ENCODE measurements at regions not wholly inside any gene's neighbourhood (a gene's known extent, or its start where the extent isn't known, plus 50 kb on each side); places are given as distances from the start of the nearest gene placed in this dataset.
A peak's percentile ranks its signal among the peaks of the same experiment; 100 is the strongest.

DNA sequence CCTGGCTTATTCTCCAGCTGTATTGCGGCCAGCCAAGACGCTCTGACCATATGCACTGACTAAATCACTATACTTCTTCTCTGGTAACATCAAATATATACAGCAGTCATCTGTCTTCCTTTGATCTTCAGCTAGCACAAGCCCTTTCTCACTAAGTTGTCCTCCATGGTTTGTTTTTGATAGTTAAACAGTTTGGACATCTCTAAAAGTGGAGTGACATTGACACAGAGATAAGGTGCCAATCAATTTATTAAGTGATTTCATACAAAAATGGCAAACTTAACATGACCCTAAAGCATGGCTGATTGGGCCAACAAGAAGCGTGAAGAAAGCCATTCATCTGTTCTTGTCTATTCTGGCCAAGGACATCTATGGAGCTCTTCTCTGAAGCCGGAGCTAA lies 334.9 kb downstream of the NKX6-1 start:
- Histone ChIP-seq H3K4me3 (ENCODE audit: control insufficient read depth in 1 of 7, extremely low read depth in 1 of 7, insufficient read depth in 4 of 7, low read depth in 2 of 7, low read length in 6 of 7) (no peak overlapping the region), H3K27ac (ENCODE audit: insufficient read depth in 1 of 2, low read depth in 1 of 2, low read length in 2 of 2, poor library complexity in 1 of 2, severe bottlenecking in 2 of 2) (no peak overlapping the region), H3K9me3 (ENCODE audit: control extremely low read depth in 1 of 5, control insufficient read depth in 4 of 5, insufficient read depth in 2 of 5, low read depth in 1 of 5, low read length in 4 of 5) (no peaks in the 10 kb centered on the region), H3K27me3 (replicated peaks in 2 of 5; ENCODE audit: control insufficient read depth in 4 of 5, insufficient read depth in 5 of 5, low read length in 4 of 5) (peaks cover 0 to 18% (median 3%) of the 10 kb centered on the region in 5 experiments), H3K4me1 (ENCODE audit: control extremely low read depth in 1 of 4, control insufficient read depth in 4 of 4, insufficient read depth in 4 of 4, low read length in 3 of 4) (no peaks in the 10 kb centered on the region), H3K36me3 (ENCODE audit: control insufficient read depth in 4 of 4, insufficient read depth in 4 of 4, low read length in 3 of 4) (no peaks in the 10 kb centered on the region)
- ChIA-PET CTCF (no interaction called here), POLR2A (no interaction called here)
- WGBS (ENCODE audit: insufficient coverage), result 92% methylated on average over 3 of the region's 4 CpGs
- DNase-seq, result no peak

- Histone ChIP-seq H3K4me3 (ENCODE audit: control insufficient read depth in 1 of 7, extremely low read depth in 1 of 7, insufficient read depth in 4 of 7, low read depth in 2 of 7, low read length in 6 of 7) (no peak overlapping the region), H3K27me3 (replicated peaks in 2 of 5; ENCODE audit: control insufficient read depth in 4 of 5, insufficient read depth in 5 of 5, low read length in 4 of 5) (peaks cover 0 to 26% (median 6%) of the 10 kb centered on the region in 5 experiments), H3K36me3 (ENCODE audit: control insufficient read depth in 4 of 4, insufficient read depth in 4 of 4, low read length in 3 of 4) (no peaks in the 10 kb centered on the region), H3K4me1 (ENCODE audit: control extremely low read depth in 1 of 4, control insufficient read depth in 4 of 4, insufficient read depth in 4 of 4, low read length in 3 of 4) (no peaks in the 10 kb centered on the region), H3K9me3 (ENCODE audit: control extremely low read depth in 1 of 5, control insufficient read depth in 4 of 5, insufficient read depth in 2 of 5, low read depth in 1 of 5, low read length in 4 of 5) (no peaks in the 10 kb centered on the region), H3K27ac (ENCODE audit: insufficient read depth in 1 of 2, low read depth in 1 of 2, low read length in 2 of 2, poor library complexity in 1 of 2, severe bottlenecking in 2 of 2) (no peak overlapping the region)
- ChIA-PET CTCF (no interaction called here), POLR2A (no interaction called here)
- WGBS (ENCODE audit: insufficient coverage), result 31% methylated on average over 5 of the region's 5 CpGs
- DNase-seq, result no peak
Observed at GRCh38 chr4:84159762-84160161, 339.3 kb downstream of the NKX6-1 start.

GRCh38 chr4:84158670-84159069 lies 340.4 kb downstream of the NKX6-1 start:
- Histone ChIP-seq H3K9me3 (ENCODE audit: control extremely low read depth in 1 of 5, control insufficient read depth in 4 of 5, insufficient read depth in 2 of 5, low read depth in 1 of 5, low read length in 4 of 5) (no peaks in the 10 kb centered on the region), H3K27me3 (replicated peaks in 2 of 5; ENCODE audit: control insufficient read depth in 4 of 5, insufficient read depth in 5 of 5, low read length in 4 of 5) (peaks cover 0 to 21% (median 6%) of the 10 kb centered on the region in 5 experiments), H3K4me1 (ENCODE audit: control extremely low read depth in 1 of 4, control insufficient read depth in 4 of 4, insufficient read depth in 4 of 4, low read length in 3 of 4) (no peaks in the 10 kb centered on the region), H3K27ac (ENCODE audit: insufficient read depth in 1 of 2, low read depth in 1 of 2, low read length in 2 of 2, poor library complexity in 1 of 2, severe bottlenecking in 2 of 2) (no peak overlapping the region), H3K4me3 (ENCODE audit: control insufficient read depth in 1 of 7, extremely low read depth in 1 of 7, insufficient read depth in 4 of 7, low read depth in 2 of 7, low read length in 6 of 7) (no peak overlapping the region), H3K36me3 (ENCODE audit: control insufficient read depth in 4 of 4, insufficient read depth in 4 of 4, low read length in 3 of 4) (no peaks in the 10 kb centered on the region)
- WGBS (ENCODE audit: insufficient coverage), result 96% methylated on average over 5 of the region's 5 CpGs
- POLR2A ChIA-PET, result no interaction called here
- CTCF ChIA-PET, result no interaction called here
- DNase-seq, result no peak

DNA sequence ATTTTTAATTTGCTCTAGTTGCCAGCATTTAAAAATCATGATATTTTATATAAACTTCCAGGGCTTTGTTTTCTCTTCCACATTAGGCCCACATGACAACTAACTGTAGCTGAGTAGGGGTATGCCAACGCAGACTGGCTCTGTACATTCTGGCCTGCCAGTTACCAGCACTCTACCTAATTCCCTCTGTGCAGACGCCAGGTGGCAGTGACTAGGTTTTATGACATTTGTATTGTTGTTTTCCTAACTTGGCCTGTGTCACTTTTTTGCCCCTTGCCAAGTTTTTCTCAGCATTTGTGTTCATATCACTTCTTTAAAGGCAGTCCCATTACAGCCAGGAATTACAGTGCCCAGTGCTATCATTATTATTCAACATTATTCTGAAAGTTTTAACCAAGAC lies 347.5 kb downstream of the NKX6-1 start:
- H3K9me3 ChIP-seq (ENCODE audit: control extremely low read depth in 1 of 5, control insufficient read depth in 4 of 5, insufficient read depth in 2 of 5, low read depth in 1 of 5, low read length in 4 of 5), result no peaks in the 10 kb centered on the region
- no peak for DNase-seq
- no peak overlapping the region for H3K27ac ChIP-seq (ENCODE audit: insufficient read depth in 1 of 2, low read depth in 1 of 2, low read length in 2 of 2, poor library complexity in 1 of 2, severe bottlenecking in 2 of 2)
- CTCF ChIA-PET, result no interaction called here
- POLR2A ChIA-PET, result no interaction called here
- H3K36me3 ChIP-seq (ENCODE audit: control insufficient read depth in 4 of 4, insufficient read depth in 4 of 4, low read length in 3 of 4), result no peaks in the 10 kb centered on the region
- 94% methylated on average over 2 of the region's 2 CpGs for WGBS (ENCODE audit: insufficient coverage)
- no peak overlapping the region for H3K4me3 ChIP-seq (ENCODE audit: control insufficient read depth in 1 of 7, extremely low read depth in 1 of 7, insufficient read depth in 4 of 7, low read depth in 2 of 7, low read length in 6 of 7)
- H3K4me1 ChIP-seq (ENCODE audit: control extremely low read depth in 1 of 4, control insufficient read depth in 4 of 4, insufficient read depth in 4 of 4, low read length in 3 of 4), result peaks cover 0 to under 1% (median 0%) of the 10 kb centered on the region in 4 experiments
- peaks cover 0 to 2% (median 0%) of the 10 kb centered on the region in 5 experiments for H3K27me3 ChIP-seq (replicated peaks in 2 of 5; ENCODE audit: control insufficient read depth in 4 of 5, insufficient read depth in 5 of 5, low read length in 4 of 5)

- WGBS (ENCODE audit: insufficient coverage), result no CpG with 5 or more reads among the region's 1 CpG
- Histone ChIP-seq H3K4me1 (ENCODE audit: control extremely low read depth in 1 of 4, control insufficient read depth in 4 of 4, insufficient read depth in 4 of 4, low read length in 3 of 4) (peaks cover 0 to 1% (median 0%) of the 10 kb centered on the region in 4 experiments), H3K27me3 (replicated peaks in 2 of 5; ENCODE audit: control insufficient read depth in 4 of 5, insufficient read depth in 5 of 5, low read length in 4 of 5) (peaks cover 0 to 2% (median 0%) of the 10 kb centered on the region in 5 experiments), H3K9me3 (ENCODE audit: control extremely low read depth in 1 of 5, control insufficient read depth in 4 of 5, insufficient read depth in 2 of 5, low read depth in 1 of 5, low read length in 4 of 5) (no peaks in the 10 kb centered on the region), H3K27ac (ENCODE audit: insufficient read depth in 1 of 2, low read depth in 1 of 2, low read length in 2 of 2, poor library complexity in 1 of 2, severe bottlenecking in 2 of 2) (no peak overlapping the region), H3K4me3 (ENCODE audit: control insufficient read depth in 1 of 7, extremely low read depth in 1 of 7, insufficient read depth in 4 of 7, low read depth in 2 of 7, low read length in 6 of 7) (no peak overlapping the region), H3K36me3 (ENCODE audit: control insufficient read depth in 4 of 4, insufficient read depth in 4 of 4, low read length in 3 of 4) (no peaks in the 10 kb centered on the region)
- ChIA-PET POLR2A (no interaction called here), CTCF (no interaction called here)
- no peak for DNase-seq
Observed at GRCh38 chr4:84150177-84150576, 348.9 kb downstream of the NKX6-1 start.

GRCh38 chr4:84147831-84148230 lies 351.3 kb downstream of the NKX6-1 start:
- 83% methylated on average over 1 of the region's 3 CpGs for WGBS (ENCODE audit: insufficient coverage)
- no peaks in the 10 kb centered on the region for H3K36me3 ChIP-seq (ENCODE audit: control insufficient read depth in 4 of 4, insufficient read depth in 4 of 4, low read length in 3 of 4)
- H3K9me3 ChIP-seq (ENCODE audit: control extremely low read depth in 1 of 5, control insufficient read depth in 4 of 5, insufficient read depth in 2 of 5, low read depth in 1 of 5, low read length in 4 of 5), result no peaks in the 10 kb centered on the region
- no peak overlapping the region for H3K4me3 ChIP-seq (ENCODE audit: control insufficient read depth in 1 of 7, extremely low read depth in 1 of 7, insufficient read depth in 4 of 7, low read depth in 2 of 7, low read length in 6 of 7)
- H3K4me1 ChIP-seq (ENCODE audit: control extremely low read depth in 1 of 4, control insufficient read depth in 4 of 4, insufficient read depth in 4 of 4, low read length in 3 of 4), result peaks cover 0 to 1% (median 0%) of the 10 kb centered on the region in 4 experiments
- no peak for DNase-seq
- no peaks in the 10 kb centered on the region for H3K27me3 ChIP-seq (replicated peaks in 2 of 5; ENCODE audit: control insufficient read depth in 4 of 5, insufficient read depth in 5 of 5, low read length in 4 of 5)
- no peak overlapping the region for H3K27ac ChIP-seq (ENCODE audit: insufficient read depth in 1 of 2, low read depth in 1 of 2, low read length in 2 of 2, poor library complexity in 1 of 2, severe bottlenecking in 2 of 2)
- ChIA-PET POLR2A (no interaction called here), CTCF (no interaction called here)

- Histone ChIP-seq H3K4me3 (ENCODE audit: control insufficient read depth in 1 of 7, extremely low read depth in 1 of 7, insufficient read depth in 4 of 7, low read depth in 2 of 7, low read length in 6 of 7) (peak overlapping the region in 2 of 7 experiments; percentile 0 to 35), H3K9me3 (ENCODE audit: control extremely low read depth in 1 of 5, control insufficient read depth in 4 of 5, insufficient read depth in 2 of 5, low read depth in 1 of 5, low read length in 4 of 5) (no peaks in the 10 kb centered on the region), H3K36me3 (ENCODE audit: control insufficient read depth in 4 of 4, insufficient read depth in 4 of 4, low read length in 3 of 4) (no peaks in the 10 kb centered on the region), H3K4me1 (ENCODE audit: control extremely low read depth in 1 of 4, control insufficient read depth in 4 of 4, insufficient read depth in 4 of 4, low read length in 3 of 4) (peaks cover 0 to 1% (median 0%) of the 10 kb centered on the region in 4 experiments), H3K27me3 (replicated peaks in 2 of 5; ENCODE audit: control insufficient read depth in 4 of 5, insufficient read depth in 5 of 5, low read length in 4 of 5) (no peaks in the 10 kb centered on the region), H3K27ac (ENCODE audit: insufficient read depth in 1 of 2, low read depth in 1 of 2, low read length in 2 of 2, poor library complexity in 1 of 2, severe bottlenecking in 2 of 2) (no peak overlapping the region)
- ChIA-PET POLR2A (no interaction called here), CTCF (no interaction called here)
- peak in 2 of 3 donors; percentile 5 to 6 for DNase-seq
- 20% methylated on average over 1 of the region's 3 CpGs for WGBS (ENCODE audit: insufficient coverage)
Observed at GRCh38 chr4:84146300-84146959, 352.7 kb downstream of the NKX6-1 start.

All from common myeloid progenitor, CD34-positive (primary cell).